ENCODE measurements at regions not wholly inside any gene's neighbourhood (a gene's known extent, or its start where the extent isn't known, plus 50 kb on each side); places are given as distances from the start of the nearest gene placed in this dataset.
"Not testable (repeated sequence)": the region's sequence is repeated elsewhere in the genome, so short reads cannot be mapped to it uniquely, and the experiment has no call there.

DNA sequence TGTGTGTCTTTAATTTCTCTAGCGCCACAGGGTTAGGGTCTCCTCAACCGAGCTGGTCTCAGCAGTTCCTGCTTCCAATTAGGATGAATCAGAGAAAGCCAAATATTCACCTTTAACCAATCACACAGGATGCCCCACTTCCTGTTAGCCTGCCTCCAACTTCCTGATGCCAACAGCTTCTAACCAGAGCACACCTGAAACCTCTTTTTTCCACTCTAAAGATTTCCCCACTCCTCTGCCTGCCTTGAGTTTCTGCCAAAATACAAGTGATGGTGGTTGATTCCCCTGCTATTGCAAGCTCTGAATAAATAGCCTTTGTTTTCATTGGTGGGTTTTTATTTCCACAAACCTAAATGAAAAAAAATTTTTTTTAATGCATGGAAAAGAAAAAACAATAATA is 144.7 kb upstream of the UST start:
- no peak for DNase-seq

DNA sequence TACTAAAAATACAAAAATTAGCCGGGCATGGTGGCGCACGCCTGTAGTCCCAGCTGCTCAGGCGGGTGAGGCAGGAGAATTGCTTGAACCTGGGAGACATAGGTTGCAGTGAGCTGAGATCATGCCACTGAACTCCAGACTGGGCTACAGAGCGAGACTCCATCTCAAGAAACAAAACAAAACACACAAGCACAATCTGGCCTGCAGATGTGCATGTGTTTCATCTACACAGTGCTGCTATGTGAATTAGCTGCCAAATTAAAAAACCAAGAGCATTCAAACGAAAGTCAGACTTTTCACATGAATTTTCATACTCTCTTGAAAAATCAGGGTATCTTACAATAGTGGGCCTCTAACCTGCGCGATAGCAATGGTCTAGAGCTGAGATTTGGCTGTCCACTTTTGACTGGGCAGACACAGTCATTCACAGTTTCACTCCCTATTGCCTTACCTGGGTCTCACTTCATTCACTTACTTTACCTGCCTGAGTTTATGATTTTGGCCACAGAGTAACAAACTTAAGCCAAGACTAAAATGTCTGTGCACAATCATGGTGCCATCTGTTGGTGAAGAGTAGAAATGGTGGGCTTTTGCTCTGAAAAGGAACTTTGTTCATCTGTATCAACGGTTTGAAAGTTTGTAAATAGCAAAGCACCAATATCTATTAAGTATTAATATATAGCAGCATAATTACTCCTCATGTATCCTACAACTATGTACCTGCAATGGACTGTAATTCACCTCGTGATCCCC is 138.5 kb upstream of the UST start:
- no peak for DNase-seq

DNA sequence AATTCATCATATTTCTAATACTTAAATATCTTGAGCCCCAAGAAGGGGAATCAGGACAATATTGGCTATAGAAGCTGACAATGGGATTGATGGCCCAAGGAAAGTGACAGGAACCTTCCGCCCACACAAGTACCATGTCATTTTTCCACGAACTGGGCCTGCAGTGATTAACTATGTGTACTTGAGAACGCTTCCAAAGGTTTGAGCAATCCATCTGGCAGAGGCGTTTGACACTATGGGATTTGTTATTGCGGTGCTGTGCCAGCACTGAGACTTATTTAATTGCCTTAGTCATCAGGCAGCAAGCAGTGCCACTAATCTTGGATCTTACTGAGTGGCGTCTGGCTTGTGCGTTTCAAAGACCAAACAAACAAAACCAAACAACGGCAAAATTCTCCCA is 135.6 kb upstream of the UST start:
- no peak for DNase-seq

- DNase-seq = no peak
These were observed 134.8 kb upstream of the UST start for GRCh38 chr6:148612043-148612442.

DNA sequence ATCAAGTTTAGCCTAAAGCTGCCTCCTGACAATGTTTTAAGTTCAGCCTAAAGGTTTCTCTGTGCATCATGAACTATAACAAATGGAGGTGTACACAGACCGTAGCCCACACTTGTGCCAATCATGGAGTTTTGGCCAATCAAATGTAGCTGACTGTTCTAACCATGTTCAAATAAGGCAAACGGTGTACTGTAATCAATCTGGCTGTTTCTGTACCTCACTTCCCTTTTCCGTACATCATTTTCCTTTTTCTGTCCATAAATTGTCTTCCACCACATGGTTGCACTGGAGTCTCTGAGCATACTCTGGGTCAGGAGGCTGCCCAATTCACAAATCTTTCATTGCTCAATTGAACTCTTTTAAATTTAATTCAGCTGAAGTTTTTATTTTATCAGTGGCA is 132.2 kb upstream of the UST start:
- DNase-seq = no peak

DNA sequence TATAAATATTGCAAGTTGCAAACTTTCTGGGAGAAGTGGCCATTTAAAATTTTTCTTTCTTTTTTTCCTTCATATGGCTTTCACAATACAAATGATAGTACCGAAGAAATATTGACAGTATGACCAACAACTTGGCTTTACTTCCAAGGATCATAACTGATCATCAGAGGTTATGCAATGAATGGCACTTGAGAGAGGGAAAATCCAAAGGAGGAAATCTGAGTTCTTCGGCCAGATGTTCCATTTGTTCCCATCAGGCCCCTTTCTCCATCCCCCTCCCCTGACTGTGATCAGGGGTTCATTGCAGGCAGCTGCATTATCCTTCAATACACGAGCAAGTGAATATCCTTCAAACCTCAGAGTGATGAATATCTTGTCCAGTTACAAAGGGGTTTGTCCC is 130.0 kb upstream of the UST start:
- DNase-seq = no peak

DNA sequence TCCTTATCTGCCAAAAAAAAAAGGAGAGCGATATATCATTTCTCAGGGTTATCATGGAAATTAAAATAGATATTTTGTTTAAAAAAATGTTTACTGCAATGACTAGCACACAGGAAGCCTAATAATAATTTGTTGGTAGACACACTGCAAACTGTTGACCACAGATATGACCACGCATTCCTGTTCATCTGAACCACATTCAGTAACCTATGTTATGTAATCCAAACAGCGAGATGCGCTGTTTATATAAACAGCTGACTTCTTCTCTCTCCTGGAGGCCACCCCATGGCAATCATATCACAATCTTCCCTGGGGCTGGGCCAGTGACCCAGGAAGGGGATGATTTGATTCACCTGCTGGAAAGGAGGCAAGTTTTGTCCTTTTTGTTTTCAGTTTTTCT is 129.3 kb upstream of the UST start:
- no peak for DNase-seq

GRCh38 chr6:148619891-148620290 is 126.9 kb upstream of the UST start:
- no peak for DNase-seq

GRCh38 chr6:148620579-148621298 is 126.1 kb upstream of the UST start:
- no peak for DNase-seq

GRCh38 chr6:148625609-148626008 is 121.2 kb upstream of the UST start:
- no peak for DNase-seq

GRCh38 chr6:148628251-148628650 is 118.6 kb upstream of the UST start:
- DNase-seq = no peak

GRCh38 chr6:148629181-148629580 is 117.6 kb upstream of the UST start:
- DNase-seq = peak; percentile 22

DNA sequence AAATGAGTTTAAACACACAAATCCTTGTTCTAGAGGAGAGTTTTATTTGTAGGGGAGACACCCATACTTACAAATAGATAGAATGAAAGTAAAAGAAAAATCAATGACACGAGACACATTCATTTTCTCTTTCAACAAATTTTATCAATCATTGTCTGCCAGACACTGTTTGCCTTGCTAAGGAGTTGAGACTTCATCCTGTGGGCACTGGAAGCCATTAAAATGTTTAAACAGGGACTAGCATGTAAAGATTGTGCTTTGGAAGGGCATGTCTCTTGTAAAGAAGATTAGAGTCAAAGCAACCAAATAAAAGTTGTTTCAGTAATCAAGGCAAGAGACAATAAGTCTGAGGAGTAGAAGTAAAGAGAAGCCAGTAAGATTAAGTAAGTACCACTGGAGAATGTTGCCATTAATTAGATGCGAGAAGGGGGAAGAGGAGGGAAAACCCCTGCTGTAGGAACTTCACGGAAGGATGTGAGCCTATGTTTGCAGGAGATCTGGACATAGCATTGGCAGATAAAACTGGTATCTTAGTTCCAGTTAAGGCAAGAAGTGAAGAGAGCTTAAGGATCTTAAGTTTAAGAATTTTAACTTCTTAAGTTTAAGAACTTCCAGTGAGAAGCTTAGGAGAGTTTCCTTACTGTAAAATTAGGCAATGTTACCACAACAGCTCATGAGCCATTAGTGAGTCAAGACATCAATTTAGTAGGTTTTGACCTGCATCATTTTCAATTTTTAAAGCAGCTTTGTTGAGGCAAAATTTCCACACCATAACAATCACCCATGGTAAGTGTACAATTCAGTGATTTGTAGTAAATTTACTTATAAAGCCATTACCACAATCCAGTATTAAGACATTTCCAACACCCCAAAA is 117.0 kb upstream of the UST start:
- DNase-seq = no peak

- DNase-seq = no peak
These were observed 111.6 kb upstream of the UST start for GRCh38 chr6:148635070-148635743.

DNA sequence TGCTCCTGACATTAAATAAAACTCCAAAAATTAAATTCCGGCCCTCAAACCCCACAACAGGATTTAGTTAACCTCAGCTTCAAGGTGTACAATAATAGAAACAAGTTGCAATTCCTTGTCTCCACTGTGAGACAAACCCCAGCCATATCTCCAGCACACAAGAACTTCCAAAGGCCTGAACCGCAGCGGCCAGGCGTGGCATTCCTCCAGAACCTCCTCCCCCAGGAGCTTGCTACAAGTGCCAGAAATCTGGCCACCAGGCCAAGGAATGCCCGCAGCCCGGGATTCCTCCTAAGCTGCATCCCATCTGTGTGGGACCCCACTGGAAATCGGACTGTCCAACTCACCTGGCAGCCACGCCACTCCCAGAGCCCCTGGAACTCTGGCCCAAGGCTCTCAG is 105.0 kb upstream of the UST start:
- not testable (repeated sequence) for DNase-seq

- not testable (repeated sequence) for DNase-seq
These were observed 103.6 kb upstream of the UST start for GRCh38 chr6:148643208-148643607.

GRCh38 chr6:148645049-148645448 is 101.8 kb upstream of the UST start:
- not testable (repeated sequence) for DNase-seq

DNA sequence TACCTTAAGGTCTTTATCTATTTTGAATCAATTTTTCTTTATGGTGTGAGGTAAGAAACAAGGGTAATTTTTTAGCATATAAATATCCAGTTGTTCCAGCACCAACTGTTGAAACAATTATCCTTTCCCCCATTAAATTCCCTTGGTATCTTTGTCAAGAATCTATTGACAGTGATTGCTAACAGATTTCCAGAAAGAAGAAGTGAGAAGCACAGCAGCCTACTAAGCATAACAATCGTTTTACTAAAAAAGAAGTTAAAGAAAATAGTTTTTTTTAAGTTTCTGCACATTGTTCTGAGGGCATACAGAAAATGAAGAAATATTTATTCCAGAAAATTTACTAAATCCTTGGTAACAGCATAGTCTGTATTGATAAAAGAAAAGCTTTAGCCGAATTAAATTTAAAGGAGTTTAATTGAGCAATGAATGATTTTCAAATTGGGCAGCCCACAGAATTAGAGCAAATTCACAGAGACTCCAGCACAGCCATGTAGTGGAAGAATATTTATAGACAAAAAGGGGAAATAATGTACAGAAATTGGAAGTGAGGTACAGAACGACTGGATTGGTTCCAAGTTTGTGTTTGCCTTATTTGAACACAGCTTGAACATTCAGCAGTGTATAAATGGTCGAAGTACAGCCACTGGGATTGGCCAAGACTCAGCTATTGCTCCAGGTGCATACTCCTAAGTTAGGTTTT is 97.9 kb upstream of the UST start:
- DNase-seq = no peak

DNA sequence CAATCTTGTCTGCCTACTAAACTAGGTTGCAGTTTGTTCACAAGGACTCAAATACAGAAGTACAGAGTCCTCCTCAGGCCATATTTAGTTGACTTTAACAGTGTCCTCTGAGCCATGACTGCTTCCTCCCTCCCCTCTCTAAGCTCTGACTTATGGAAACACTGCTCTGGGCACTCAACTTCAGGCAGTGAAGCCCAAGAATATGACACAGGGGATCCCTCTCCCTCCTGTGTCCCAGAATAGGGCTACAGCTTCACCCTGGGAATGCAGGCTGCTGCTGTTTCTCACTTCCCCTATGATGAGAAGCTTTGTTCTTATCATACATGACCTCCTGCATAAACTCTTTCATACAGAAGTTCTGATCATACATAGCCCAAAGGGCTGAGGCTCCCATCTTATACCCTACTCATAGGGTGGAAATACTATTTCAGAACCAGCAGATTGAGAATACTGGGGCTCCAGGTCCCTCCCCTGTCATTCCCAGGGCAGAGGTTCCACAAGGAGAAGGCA is 97.3 kb upstream of the UST start:
- no peak for DNase-seq

GRCh38 chr6:148650941-148651505 is 95.8 kb upstream of the UST start:
- DNase-seq = no peak

DNA sequence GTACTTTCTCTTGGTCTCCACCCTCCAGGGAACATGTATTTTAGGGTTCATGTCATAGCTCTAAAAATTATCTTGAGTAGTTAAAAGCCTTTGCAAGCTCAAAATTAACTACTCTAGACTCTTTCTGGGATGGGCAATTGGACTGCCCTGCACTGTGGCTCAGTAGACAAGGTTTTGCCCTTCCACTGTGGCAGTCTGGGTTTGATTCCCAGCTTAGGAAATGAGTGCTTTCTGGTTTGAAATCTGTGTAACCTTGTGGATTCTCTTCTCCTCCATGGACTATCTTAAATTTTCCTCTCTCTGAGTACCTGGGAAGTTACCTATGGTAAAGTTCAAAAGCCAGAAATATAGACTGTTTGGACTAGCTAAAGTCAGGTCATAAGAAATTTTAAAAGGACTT is 94.6 kb upstream of the UST start:
- no peak for DNase-seq

Data from NCI-H510A (cell line).